Endothelial cell of umbilical vein (primary cell): ENCODE measurements at regions not wholly inside any gene's neighbourhood (a gene's known extent, or its start where the extent isn't known, plus 50 kb on each side); places are given as distances from the start of the nearest gene placed in this dataset.

Source experiments
- BruUV-seq: library from RNA; stranded (reverse); fragments of 400-500 nt; replicated peaks from 2 replicates; lab custom pipeline; 2021; lab: Mats Ljungman, UMichigan
- CTCF ChIA-PET: fragments of 300-600, 350-600 bp; sonication (Branson Sonifier 250); formaldehyde crosslinking; loops from one replicate; lab custom pipeline; 2021; ENCODE audit warnings: antibody characterized with exemption, inconsistent platforms; lab: Charles Lee
- POLR2A ChIA-PET: fragments of 300-600, 350-600 bp; sonication (Branson Sonifier 250); formaldehyde crosslinking; loops from one replicate; lab custom pipeline; 2021; ENCODE audit warnings: antibody characterized with exemption, inconsistent platforms; lab: Charles Lee
- DNase-seq: peaks from one replicate; pipeline ENCODE4 v3.0.0-alpha.2; 2011; ENCODE audit warnings: low read depth, low spot score
- FAIRE-seq: peaks from 2 replicates; lab custom pipeline; 2011; peaks lifted over from hg19 to GRCh38; lab: Jason Lieb, UNC
- H2AFZ ChIP-seq: 2 replicates; pipeline ENCODE4 v1.6.0; 2012; ENCODE audit warnings: low read depth, low read length, control low read depth, inconsistent platforms
- H3K27ac ChIP-seq: 2 replicates; pipeline ENCODE4 v1.5.1; 2011; ENCODE audit warnings: low read depth, mild to moderate bottlenecking, control low read depth, low read length, moderate library complexity; ENCODE audit not compliant: insufficient read depth
- H3K27me3 ChIP-seq, 2 experiments: 2 replicates each; pipeline versions ENCODE4 v1.6.0 to v1.6.1; 2011; ENCODE audit warnings: low read length in 2 of 2, mixed read lengths in 1 of 2; ENCODE audit not compliant: control insufficient read depth in 2 of 2, insufficient read depth in 2 of 2
- H3K36me3 ChIP-seq, 2 experiments: 2 replicates in 1 of 2; 3 replicates in 1 of 2; pipeline ENCODE4 v1.5.1; 2011; ENCODE audit warnings: low read length in 2 of 2, mild to moderate bottlenecking in 1 of 2, moderate library complexity in 1 of 2; ENCODE audit not compliant: control insufficient read depth in 2 of 2, insufficient read depth in 2 of 2; ENCODE audit errors: extremely low read depth in 1 of 2
- H3K4me1 ChIP-seq: 3 replicates; pipeline ENCODE4 v1.5.1; 2011; ENCODE audit warnings: mild to moderate bottlenecking, low read length; ENCODE audit not compliant: control insufficient read depth, insufficient read depth; ENCODE audit errors: extremely low read depth
- H3K4me2 ChIP-seq: 2 replicates; pipeline ENCODE4 v1.6.1; 2011; ENCODE audit warnings: low read length, control low read depth, mixed read lengths; ENCODE audit not compliant: insufficient read depth
- H3K4me3 ChIP-seq, 3 experiments: fragments of 200-600 bp in 1 of 3; sonication (generic), shearing (Covaris generic) in 1 of 3; replicated peaks in 1 of 3; 2 replicates each; pipeline ENCODE4 v1.5.1; 2011 to 2016; ENCODE audit warnings: control low read depth in 3 of 3, low read length in 3 of 3, mild to moderate bottlenecking in 2 of 3, inconsistent platforms in 1 of 3, low read depth in 1 of 3, moderate library complexity in 1 of 3; ENCODE audit not compliant: insufficient read depth in 1 of 3
- H3K79me2 ChIP-seq: 2 replicates; pipeline ENCODE4 v1.6.0; 2012; ENCODE audit warnings: low read length, inconsistent platforms; ENCODE audit not compliant: control insufficient read depth, insufficient read depth
- H3K9ac ChIP-seq: replicated peaks from 2 replicates; pipeline ENCODE3; 2011; ENCODE audit warnings: low read length, control low read depth; ENCODE audit not compliant: insufficient read depth; ENCODE audit errors: extremely low read depth
- H3K9me1 ChIP-seq: replicated peaks from 3 replicates; pipeline ENCODE4 v1.6.0; 2011; ENCODE audit warnings: mild to moderate bottlenecking, low read length; ENCODE audit not compliant: control insufficient read depth, insufficient read depth; ENCODE audit errors: extremely low read depth
- H3K9me3 ChIP-seq: replicated peaks from 2 replicates; pipeline ENCODE4 v1.5.1; 2012; ENCODE audit warnings: low read length, inconsistent platforms; ENCODE audit not compliant: control insufficient read depth, insufficient read depth
- H4K20me1 ChIP-seq: replicated peaks from 2 replicates; pipeline ENCODE3; 2011; ENCODE audit warnings: mild to moderate bottlenecking, low read length; ENCODE audit not compliant: control insufficient read depth, insufficient read depth; ENCODE audit errors: extremely low read depth
- CTCF ChIP-seq, 2 donors: IDR thresholded peaks; 1 replicate in 1 of 2; 2 replicates in 1 of 2; pipeline ENCODE4 v1.5.1; 2011; ENCODE audit warnings: low read length in 2 of 2, mild to moderate bottlenecking in 2 of 2, moderate library complexity in 2 of 2, control low read depth in 1 of 2, inconsistent platforms in 1 of 2, low read depth in 1 of 2; ENCODE audit not compliant: insufficient read depth in 1 of 2; ENCODE audit errors: extremely low read depth in 1 of 2
- EZH2 ChIP-seq: IDR thresholded peaks from 2 replicates; pipeline ENCODE4 v1.6.1; 2012; ENCODE audit warnings: borderline replicate concordance, low read depth, mild to moderate bottlenecking, moderate library complexity, low read length, inconsistent platforms; ENCODE audit not compliant: severe bottlenecking
- FOS ChIP-seq: IDR thresholded peaks from 2 replicates; pipeline ENCODE4 v1.6.1; 2011; ENCODE audit warnings: mild to moderate bottlenecking, low read length, moderate library complexity, borderline replicate concordance; ENCODE audit not compliant: insufficient read depth
- GATA2 ChIP-seq: IDR thresholded peaks from 2 replicates; pipeline ENCODE4 v1.7.0; 2011; ENCODE audit warnings: low read depth, mild to moderate bottlenecking, moderate library complexity, mixed read lengths, low read length; ENCODE audit not compliant: insufficient read length, insufficient read depth
- JUN ChIP-seq: IDR thresholded peaks from 2 replicates; pipeline ENCODE4 v1.6.1; 2011; ENCODE audit warnings: borderline replicate concordance, low read depth; ENCODE audit not compliant: insufficient read length, insufficient read depth
- MAX ChIP-seq: IDR thresholded peaks from 2 replicates; pipeline ENCODE4 v1.6.1; 2011; ENCODE audit not compliant: insufficient read depth, insufficient read length
- MYC ChIP-seq: IDR thresholded peaks from one replicate; pipeline ENCODE4 v1.6.1; 2011; ENCODE audit warnings: mild to moderate bottlenecking, low read depth, low read length
- POLR2A ChIP-seq: IDR thresholded peaks from 2 replicates; pipeline ENCODE4 v1.6.1; 2012; ENCODE audit warnings: low read depth, mild to moderate bottlenecking, control low read depth, low read length
- POLR2AphosphoS5 ChIP-seq: IDR thresholded peaks from 2 replicates; pipeline ENCODE4 v1.6.1; 2012; ENCODE audit warnings: low read depth, mild to moderate bottlenecking, control low read depth, low read length, moderate library complexity; ENCODE audit not compliant: insufficient read depth
- dilution Hi-C: fragments of 300-500 bp; cut with MboI; formaldehyde crosslinking; loops from one replicate; pipeline ENCODE4 v1.15.0; 2019; ENCODE audit warnings: low sequenced_read_pairs; ENCODE audit not compliant: extremely low pct_ligation_motif_present
- intact Hi-C: fragments of 100-400 bp; cut with micrococcal nuclease; formaldehyde crosslinking; loops from one replicate; pipeline ENCODE4 v1.10.0; 2022

- H4K20me1 ChIP-seq = no peaks in the 10 kb centered on the region
- no peaks in the 10 kb centered on the region for H3K36me3 ChIP-seq
- intact Hi-C loops (loop anchor here (2.0 kb wide), 1 partner anchor 39 kb away; no protein-coding TSS in a partner anchor), dilution Hi-C loops (no loop called here)
- no peak overlapping the region for H2AFZ ChIP-seq
- no peaks in the 10 kb centered on the region for H3K27me3 ChIP-seq
- no peaks in the 10 kb centered on the region for H3K9me1 ChIP-seq
- no peaks in the 10 kb centered on the region for H3K4me1 ChIP-seq
- no peak overlapping the region for H3K4me3 ChIP-seq
- H3K9ac ChIP-seq = no peak overlapping the region
- FAIRE-seq = no peak
- POLR2A ChIA-PET = no interaction called here
- no peak overlapping the region for H3K4me2 ChIP-seq
- CTCF ChIA-PET = interaction anchor here (1.1 to 2.9 kb wide), 4 partner anchors 12 to 85 kb away, joined by 3 to 13 read pairs (median 6); no protein-coding TSS in a partner anchor
- H3K79me2 ChIP-seq = no peaks in the 10 kb centered on the region
- no peak for DNase-seq
- BruUV-seq = no TSS peak
- H3K27ac ChIP-seq = no peak overlapping the region
- TF ChIP-seq JUN (no peak), EZH2 (no peak), CTCF (IDR thresholded peaks at IDR 0.05; ENCODE audit: extremely low read depth in 1 of 2, insufficient read depth in 1 of 2, low read depth in 1 of 2, low read length in 2 of 2) (no peak), GATA2 (no peak), MAX (no peak), FOS (no peak), MYC (no peak), POLR2AphosphoS5 (no peak), POLR2A (no peak)
- H3K9me3 ChIP-seq = no peaks in the 10 kb centered on the region
Measured at GRCh38 chr2:58595714-58596113, 354.6 kb upstream of the FANCL start.
